ENCODE measurements at regions not wholly inside any gene's neighbourhood (a gene's known extent, or its start where the extent isn't known, plus 50 kb on each side); places are given as distances from the start of the nearest gene placed in this dataset.

- Histone ChIP-seq H3K4me2 (ENCODE audit: insufficient read depth, low read length) (no peak overlapping the region), H3K79me2 (ENCODE audit: control insufficient read depth, insufficient read depth, low read length) (no peaks in the 10 kb centered on the region), H3K9me1 (ENCODE audit: control insufficient read depth, insufficient read depth, low read length) (no peaks in the 10 kb centered on the region), H3K9me3 (replicated peaks; ENCODE audit: control insufficient read depth, insufficient read depth, low read depth, low read length) (no peaks in the 10 kb centered on the region), H3K36me3 (ENCODE audit: control insufficient read depth, insufficient read depth, low read length) (no peaks in the 10 kb centered on the region), H2AFZ (ENCODE audit: low read depth, low read length) (no peak overlapping the region), H3K4me3 (no peak overlapping the region), H3K9ac (ENCODE audit: insufficient read depth in 1 of 2, low read depth in 2 of 2, low read length in 2 of 2) (no peak overlapping the region), H3K27me3 (ENCODE audit: control insufficient read depth in 2 of 2, insufficient read depth in 2 of 2, low read length in 2 of 2) (no peaks in the 10 kb centered on the region), H3K27ac (ENCODE audit: extremely low read depth, low read depth, low read length) (no peak overlapping the region), H3K4me1 (replicated peaks in 1 of 2; ENCODE audit: control insufficient read depth in 2 of 2, insufficient read depth in 2 of 2, low read length in 2 of 2) (no peaks in the 10 kb centered on the region), H4K20me1 (replicated peaks; ENCODE audit: control insufficient read depth, insufficient read depth, low read length) (no peaks in the 10 kb centered on the region)
- TF ChIP-seq HMGN3 (IDR thresholded peaks at IDR 0.05; ENCODE audit: borderline replicate concordance, extremely low read depth, insufficient read length, low read depth, low read length) (no peak), KLF1 (tag; IDR thresholded peaks at IDR 0.05) (no peak), TSC22D4 (tag; IDR thresholded peaks at IDR 0.05) (no peak), NFATC3 (IDR thresholded peaks at IDR 0.05) (no peak)
- in situ Hi-C loops (cut with MboI) (no loop called here), intact Hi-C loops (cut with micrococcal nuclease) (no loop called here)
- POLR2A ChIA-PET = no interaction called here
- 5% methylated on average over 2 of the region's 2 CpGs for WGBS (ENCODE audit: insufficient coverage, low coverage, missing lambda C conversion rate)
- DNase-seq (ENCODE audit: extremely low read depth in 1 of 4, low spot score in 3 of 4) (no peak), ATAC-seq (no peak), FAIRE-seq (no peak)
- CTCF ChIA-PET (ENCODE audit: low intra/inter-chr PET ratio) = no interaction called here
- BruUV-seq (replicated peaks) = no TSS peak
Measured at GRCh38 chr4:107120661-107121060, 84.5 kb upstream of the DKK2 start.

- ATAC-seq (no peak), FAIRE-seq (no peak), DNase-seq (ENCODE audit: extremely low read depth in 1 of 4, low spot score in 3 of 4) (no peak)
- H4K20me1 ChIP-seq (replicated peaks; ENCODE audit: control insufficient read depth, insufficient read depth, low read length) = no peaks in the 10 kb centered on the region
- no peak overlapping the region for H2AFZ ChIP-seq (ENCODE audit: low read depth, low read length)
- intact Hi-C loops (cut with micrococcal nuclease) (no loop called here), in situ Hi-C loops (cut with MboI) (no loop called here)
- no peaks in the 10 kb centered on the region for H3K4me1 ChIP-seq (replicated peaks in 1 of 2; ENCODE audit: control insufficient read depth in 2 of 2, insufficient read depth in 2 of 2, low read length in 2 of 2)
- no peaks in the 10 kb centered on the region for H3K27me3 ChIP-seq (ENCODE audit: control insufficient read depth in 2 of 2, insufficient read depth in 2 of 2, low read length in 2 of 2)
- 0% methylated on average over 1 of the region's 1 CpG for WGBS (ENCODE audit: insufficient coverage, low coverage, missing lambda C conversion rate)
- H3K4me3 ChIP-seq = no peak overlapping the region
- H3K9ac ChIP-seq (ENCODE audit: insufficient read depth in 1 of 2, low read depth in 2 of 2, low read length in 2 of 2) = no peak overlapping the region
- TF ChIP-seq ZNF133 (CRISPR knock-in tag; IDR thresholded peaks at IDR 0.05) (no peak), NR2C1 (IDR thresholded peaks at IDR 0.05) (no peak), NR2C1 (tag; IDR thresholded peaks at IDR 0.05) (no peak), ZNF3 (CRISPR knock-in tag; IDR thresholded peaks at IDR 0.05) (no peak), HNRNPLL (IDR thresholded peaks at IDR 0.05; ENCODE audit: low read depth, low read length, poor library complexity, severe bottlenecking) (no peak), MTA2 (IDR thresholded peaks at IDR 0.05; ENCODE audit: low read depth) (no peak), PPARD (CRISPR knock-in tag; IDR thresholded peaks at IDR 0.05) (no peak)
- no peak overlapping the region for H3K4me2 ChIP-seq (ENCODE audit: insufficient read depth, low read length)
- no TSS peak for BruUV-seq (replicated peaks)
- H3K79me2 ChIP-seq (ENCODE audit: control insufficient read depth, insufficient read depth, low read length) = no peaks in the 10 kb centered on the region
- no peaks in the 10 kb centered on the region for H3K9me1 ChIP-seq (ENCODE audit: control insufficient read depth, insufficient read depth, low read length)
- H3K9me3 ChIP-seq (replicated peaks; ENCODE audit: control insufficient read depth, insufficient read depth, low read depth, low read length) = peaks cover 3% of the 10 kb centered on the region; the same call in 1 of the 2 replicates
- ChIA-PET POLR2A (no interaction called here), CTCF (ENCODE audit: low intra/inter-chr PET ratio) (no interaction called here)
- no peak overlapping the region for H3K27ac ChIP-seq (ENCODE audit: extremely low read depth, low read depth, low read length)
- no peaks in the 10 kb centered on the region for H3K36me3 ChIP-seq (ENCODE audit: control insufficient read depth, insufficient read depth, low read length)
Measured at GRCh38 chr4:107117726-107118125, 81.6 kb upstream of the DKK2 start.

All from K562 (cell line).